Lower lobe of right lung (tissue), 2 donors: ENCODE measurements at regions not wholly inside any gene's neighbourhood (a gene's known extent, or its start where the extent isn't known, plus 50 kb on each side); places are given as distances from the start of the nearest gene placed in this dataset.

Source experiments
- ATAC-seq, 2 donors: fragments of 200-7000 bp; cut with Tn5 transposase; one replicate each; pipeline ENCODE4 v1.9.1; 2020 to 2022; ENCODE audit warnings: mild to moderate bottlenecking in 2 of 2, moderate library complexity in 2 of 2
- DNase-seq: peaks from one replicate; pipeline ENCODE4 v3.0.0-alpha.2; 2020
- H3K27ac ChIP-seq: fragments of 200-600 bp; one replicate; pipeline ENCODE4 v1.8.0; 2022
- H3K27me3 ChIP-seq: fragments of 200-600 bp; one replicate; pipeline ENCODE4 v1.8.0; 2022; ENCODE audit warnings: low read depth
- H3K36me3 ChIP-seq: fragments of 200-600 bp; one replicate; pipeline ENCODE4 v1.8.0; 2022; ENCODE audit warnings: mild to moderate bottlenecking
- H3K4me1 ChIP-seq: fragments of 200-600 bp; one replicate; pipeline ENCODE4 v1.8.0; 2022
- H3K4me3 ChIP-seq: fragments of 200-600 bp; one replicate; pipeline ENCODE4 v1.8.0; 2022; ENCODE audit warnings: mild to moderate bottlenecking
- H3K9me3 ChIP-seq: fragments of 200-600 bp; one replicate; pipeline ENCODE4 v1.8.0; 2022
- intact Hi-C: fragments of 100-400 bp; cut with DNase I; formaldehyde crosslinking; loops from one replicate; pipeline ENCODE4 v1.11.0; 2022
- TF ChIP-seq, protein P1 (sequence below): fragments of 200-600 bp; IDR thresholded peaks from one replicate; pipeline ENCODE4 v1.8.0; 2022; ENCODE audit warnings: antibody characterized with exemption, mild to moderate bottlenecking
- donor health status: DM: no; HTN: yes; CAD: no; lungs with severe emphysema.

DNA sequence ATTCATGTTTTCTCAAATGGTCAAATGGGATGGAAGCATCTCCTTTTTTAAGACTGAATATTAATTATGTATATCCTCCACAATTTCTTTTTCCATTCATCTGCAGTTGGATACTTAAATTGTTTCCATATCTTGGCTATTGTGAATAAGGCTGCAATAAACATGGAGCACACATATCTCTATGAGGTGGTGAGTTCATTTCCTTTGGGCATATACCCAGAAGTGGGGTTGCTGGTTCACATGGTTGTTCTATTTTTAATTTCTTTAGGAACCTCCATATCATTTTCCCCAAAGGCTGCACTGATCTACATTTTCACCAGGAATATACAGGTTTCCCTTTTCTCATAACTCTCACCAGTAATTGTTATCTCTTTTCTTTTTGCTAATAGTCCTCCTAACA is 566.3 kb downstream of the KCTD12 start:
- no peaks in the 10 kb centered on the region for H3K27me3 ChIP-seq
- H3K4me1 ChIP-seq: no peaks in the 10 kb centered on the region
- peaks cover 5% of the 10 kb centered on the region for H3K9me3 ChIP-seq
- no peak for ATAC-seq
- intact Hi-C loops: no loop called here
- no peaks in the 10 kb centered on the region for H3K36me3 ChIP-seq
- DNase-seq: no peak
- H3K4me3 ChIP-seq: no peak overlapping the region
- H3K27ac ChIP-seq: no peak overlapping the region
- TF ChIP-seq, protein P1, sequence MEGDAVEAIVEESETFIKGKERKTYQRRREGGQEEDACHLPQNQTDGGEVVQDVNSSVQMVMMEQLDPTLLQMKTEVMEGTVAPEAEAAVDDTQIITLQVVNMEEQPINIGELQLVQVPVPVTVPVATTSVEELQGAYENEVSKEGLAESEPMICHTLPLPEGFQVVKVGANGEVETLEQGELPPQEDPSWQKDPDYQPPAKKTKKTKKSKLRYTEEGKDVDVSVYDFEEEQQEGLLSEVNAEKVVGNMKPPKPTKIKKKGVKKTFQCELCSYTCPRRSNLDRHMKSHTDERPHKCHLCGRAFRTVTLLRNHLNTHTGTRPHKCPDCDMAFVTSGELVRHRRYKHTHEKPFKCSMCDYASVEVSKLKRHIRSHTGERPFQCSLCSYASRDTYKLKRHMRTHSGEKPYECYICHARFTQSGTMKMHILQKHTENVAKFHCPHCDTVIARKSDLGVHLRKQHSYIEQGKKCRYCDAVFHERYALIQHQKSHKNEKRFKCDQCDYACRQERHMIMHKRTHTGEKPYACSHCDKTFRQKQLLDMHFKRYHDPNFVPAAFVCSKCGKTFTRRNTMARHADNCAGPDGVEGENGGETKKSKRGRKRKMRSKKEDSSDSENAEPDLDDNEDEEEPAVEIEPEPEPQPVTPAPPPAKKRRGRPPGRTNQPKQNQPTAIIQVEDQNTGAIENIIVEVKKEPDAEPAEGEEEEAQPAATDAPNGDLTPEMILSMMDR: no peak

DNA sequence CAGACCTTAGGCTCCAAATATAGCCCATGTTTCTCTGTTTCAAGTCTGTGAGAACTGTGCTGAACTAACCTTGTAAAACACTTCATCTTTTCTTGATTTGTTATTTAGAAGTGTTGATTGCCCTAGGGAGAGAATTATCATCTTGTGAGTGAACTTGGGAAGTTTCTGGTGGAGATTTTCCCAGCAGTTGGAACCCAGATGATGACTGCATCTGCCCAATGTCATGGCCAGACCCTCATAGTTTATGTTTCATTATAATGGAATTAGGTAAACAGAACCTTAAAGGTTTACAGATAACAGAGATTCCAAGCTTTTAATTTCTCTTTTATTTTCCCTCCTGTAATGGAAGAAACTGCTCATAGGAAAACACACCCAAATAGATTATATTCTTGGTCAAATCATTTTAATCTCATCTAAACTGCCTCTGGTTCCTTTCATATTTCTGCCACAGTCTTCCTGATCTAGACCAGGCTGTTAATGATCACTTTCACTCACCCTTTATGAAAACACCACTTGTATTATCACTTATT is 569.1 kb downstream of the KCTD12 start:
- no peaks in the 10 kb centered on the region for H3K27me3 ChIP-seq
- ATAC-seq (no peak), DNase-seq (no peak)

DNA sequence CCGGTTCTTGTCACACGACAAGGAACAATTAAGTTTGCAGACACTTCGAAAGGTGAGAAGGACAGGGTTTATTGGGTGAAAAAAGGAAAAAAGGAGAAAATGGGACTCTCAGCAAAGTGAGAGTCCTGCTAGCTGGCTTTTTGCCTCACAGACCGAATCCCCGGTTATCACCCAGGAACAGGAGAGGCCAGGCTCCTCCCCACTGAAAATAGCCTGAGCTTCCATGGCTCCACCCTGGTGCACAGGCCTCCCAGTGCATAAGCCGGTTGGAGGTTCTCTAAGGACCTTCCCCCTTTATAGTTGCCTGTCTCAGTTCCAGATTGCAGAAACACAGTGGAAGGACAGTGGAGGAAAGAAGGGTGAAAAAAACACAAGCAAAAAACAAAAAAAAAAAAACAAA is 571.7 kb downstream of the KCTD12 start:
- intact Hi-C loops: no loop called here
- H3K4me1 ChIP-seq: no peaks in the 10 kb centered on the region
- no peaks in the 10 kb centered on the region for H3K9me3 ChIP-seq
- H3K4me3 ChIP-seq: no peak overlapping the region
- no peak overlapping the region for H3K27ac ChIP-seq
- H3K27me3 ChIP-seq: no peaks in the 10 kb centered on the region
- no peaks in the 10 kb centered on the region for H3K36me3 ChIP-seq
- ATAC-seq (no peak), DNase-seq (no peak)
- TF ChIP-seq, protein P1: no peak

More for the DNA sequence above, 569.1 kb downstream of the KCTD12 start:
- TF ChIP-seq, protein P1: no peak
- Histone ChIP-seq H3K27ac (no peak overlapping the region), H3K36me3 (no peaks in the 10 kb centered on the region), H3K9me3 (peaks cover 5% of the 10 kb centered on the region), H3K4me1 (no peaks in the 10 kb centered on the region), H3K4me3 (no peak overlapping the region)
- intact Hi-C loops: no loop called here

DNA sequence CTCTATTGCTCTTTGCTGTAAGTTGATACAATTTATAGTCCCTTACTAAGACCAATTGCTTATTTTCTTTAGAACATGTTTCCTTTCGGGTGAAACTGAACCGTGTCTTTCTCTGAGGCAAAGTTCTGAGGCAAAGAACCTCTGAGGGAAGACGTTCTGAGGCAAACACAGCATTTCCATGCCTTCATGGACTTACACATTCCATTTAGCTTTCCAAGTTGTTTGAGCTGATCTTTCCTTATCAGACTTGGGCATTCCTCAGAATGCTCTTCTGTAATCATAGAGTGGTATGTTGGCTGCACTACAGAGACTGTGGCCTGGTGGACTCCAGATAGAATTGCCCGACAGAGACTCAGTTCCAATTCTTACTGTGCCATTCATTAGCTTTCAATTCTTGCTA is 579.1 kb downstream of the KCTD12 start:
- Histone ChIP-seq H3K9me3 (no peaks in the 10 kb centered on the region), H3K27me3 (no peaks in the 10 kb centered on the region), H3K36me3 (no peaks in the 10 kb centered on the region), H3K4me3 (no peak overlapping the region), H3K27ac (no peak overlapping the region), H3K4me1 (peaks cover 12% of the 10 kb centered on the region)
- TF ChIP-seq, protein P1: no peak
- intact Hi-C loops: no loop called here
- DNase-seq (no peak), ATAC-seq (peak; percentile 81 to 94)

DNA sequence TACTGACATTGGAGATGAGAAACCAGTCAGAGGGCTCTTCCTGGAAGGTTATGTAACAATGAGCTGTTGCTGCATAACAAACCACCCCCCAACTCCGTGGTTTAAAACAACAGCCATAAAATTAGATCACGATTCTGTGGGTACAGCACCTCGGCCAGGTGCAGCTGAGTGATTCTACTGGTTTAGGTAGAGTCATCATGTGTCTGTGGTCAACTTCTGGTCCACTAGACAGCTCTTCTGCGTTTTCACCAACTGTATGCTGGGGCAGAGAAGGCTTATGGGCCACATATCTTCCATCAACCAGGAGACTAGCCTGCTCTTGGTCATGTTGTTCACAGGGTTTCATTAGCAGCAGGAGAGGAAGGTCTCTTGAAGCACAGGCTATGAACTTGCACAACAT is 585.5 kb downstream of the KCTD12 start:
- no peak for DNase-seq
- ATAC-seq: no peak
- H3K27me3 ChIP-seq: no peaks in the 10 kb centered on the region
- H3K9me3 ChIP-seq: no peaks in the 10 kb centered on the region
- H3K36me3 ChIP-seq: no peaks in the 10 kb centered on the region
- no peak overlapping the region for H3K27ac ChIP-seq
- no peaks in the 10 kb centered on the region for H3K4me1 ChIP-seq
- TF ChIP-seq, protein P1: no peak
- intact Hi-C loops: no loop called here
- H3K4me3 ChIP-seq: no peak overlapping the region

DNA sequence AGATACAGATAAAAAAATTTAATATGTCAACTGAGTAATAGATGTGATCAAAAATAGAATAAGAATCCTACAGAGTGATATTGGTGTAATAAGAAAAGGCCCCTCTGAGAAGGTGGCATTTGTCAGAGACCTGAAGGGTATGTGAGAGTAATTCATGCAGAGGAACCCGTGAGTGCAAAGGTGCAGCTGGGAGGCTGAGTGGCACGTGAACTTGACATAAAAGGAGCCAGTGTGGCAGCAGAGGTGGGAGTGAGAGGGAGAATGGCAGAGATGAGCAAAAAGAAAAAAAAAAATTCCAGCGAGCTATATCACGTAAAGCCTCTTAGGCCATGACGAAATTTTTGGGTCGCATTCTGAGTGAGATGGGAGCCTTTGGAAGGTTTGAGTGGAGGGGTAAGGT is 588.9 kb downstream of the KCTD12 start:
- no peaks in the 10 kb centered on the region for H3K4me1 ChIP-seq
- TF ChIP-seq, protein P1: no peak
- no peaks in the 10 kb centered on the region for H3K36me3 ChIP-seq
- intact Hi-C loops: no loop called here
- DNase-seq (no peak), ATAC-seq (no peak)
- no peak overlapping the region for H3K4me3 ChIP-seq
- no peak overlapping the region for H3K27ac ChIP-seq
- no peaks in the 10 kb centered on the region for H3K27me3 ChIP-seq
- no peaks in the 10 kb centered on the region for H3K9me3 ChIP-seq
